ENCODE measurements at regions not wholly inside any gene's neighbourhood (a gene's known extent, or its start where the extent isn't known, plus 50 kb on each side); places are given as distances from the start of the nearest gene placed in this dataset.

DNA sequence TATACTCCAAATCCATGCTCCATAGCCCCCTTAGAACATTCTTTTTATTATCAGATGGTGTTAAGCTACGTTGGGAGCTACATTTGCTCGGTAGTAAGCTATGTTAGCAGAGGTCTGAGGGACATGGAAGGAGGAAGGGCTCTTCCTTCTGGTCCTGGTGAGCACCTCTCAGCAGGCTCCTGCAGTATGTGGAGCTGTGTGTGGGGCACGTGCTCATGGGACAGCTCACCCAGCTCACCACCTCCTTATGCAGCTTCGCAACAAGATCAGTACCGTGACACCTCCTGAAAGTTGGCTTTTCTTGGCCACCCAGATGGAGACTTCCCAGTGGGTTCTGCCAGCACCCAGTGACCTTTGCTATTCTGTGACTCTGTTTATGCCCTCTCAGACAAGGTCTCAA is 400.5 kb upstream of the SLC10A2 start:
- TF ChIP-seq EZH2phosphoT487 (IDR thresholded peaks at IDR 0.05; ENCODE audit: borderline replicate concordance) (no peak), POLR2AphosphoS5 (IDR thresholded peaks at IDR 0.05; ENCODE audit: low read depth, low read length) (no peak), EZH2 (IDR thresholded peaks at IDR 0.05) (no peak), CEBPB (IDR thresholded peaks at IDR 0.05; ENCODE audit: low read depth) (no peak), SP1 (IDR thresholded peaks at IDR 0.05; ENCODE audit: low read depth) (no peak), POLR2A (IDR thresholded peaks at IDR 0.05; ENCODE audit: borderline replicate concordance, extremely low read depth, insufficient read depth, insufficient read length) (no peak), TCF7L2 (IDR thresholded peaks at IDR 0.05; ENCODE audit: borderline replicate concordance, extremely low read depth, insufficient read depth, insufficient read length) (no peak)
- TF ChIP-seq, protein P1, sequence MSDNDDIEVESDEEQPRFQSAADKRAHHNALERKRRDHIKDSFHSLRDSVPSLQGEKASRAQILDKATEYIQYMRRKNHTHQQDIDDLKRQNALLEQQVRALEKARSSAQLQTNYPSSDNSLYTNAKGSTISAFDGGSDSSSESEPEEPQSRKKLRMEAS (IDR thresholded peaks at IDR 0.05) = no peak
- TF ChIP-seq, protein P2, sequence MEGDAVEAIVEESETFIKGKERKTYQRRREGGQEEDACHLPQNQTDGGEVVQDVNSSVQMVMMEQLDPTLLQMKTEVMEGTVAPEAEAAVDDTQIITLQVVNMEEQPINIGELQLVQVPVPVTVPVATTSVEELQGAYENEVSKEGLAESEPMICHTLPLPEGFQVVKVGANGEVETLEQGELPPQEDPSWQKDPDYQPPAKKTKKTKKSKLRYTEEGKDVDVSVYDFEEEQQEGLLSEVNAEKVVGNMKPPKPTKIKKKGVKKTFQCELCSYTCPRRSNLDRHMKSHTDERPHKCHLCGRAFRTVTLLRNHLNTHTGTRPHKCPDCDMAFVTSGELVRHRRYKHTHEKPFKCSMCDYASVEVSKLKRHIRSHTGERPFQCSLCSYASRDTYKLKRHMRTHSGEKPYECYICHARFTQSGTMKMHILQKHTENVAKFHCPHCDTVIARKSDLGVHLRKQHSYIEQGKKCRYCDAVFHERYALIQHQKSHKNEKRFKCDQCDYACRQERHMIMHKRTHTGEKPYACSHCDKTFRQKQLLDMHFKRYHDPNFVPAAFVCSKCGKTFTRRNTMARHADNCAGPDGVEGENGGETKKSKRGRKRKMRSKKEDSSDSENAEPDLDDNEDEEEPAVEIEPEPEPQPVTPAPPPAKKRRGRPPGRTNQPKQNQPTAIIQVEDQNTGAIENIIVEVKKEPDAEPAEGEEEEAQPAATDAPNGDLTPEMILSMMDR (IDR thresholded peaks at IDR 0.05 in 2 of 3, conservative IDR thresholded peaks at IDR 0.05 in 1 of 3; ENCODE audit: borderline replicate concordance in 1 of 3, insufficient read depth in 1 of 3, low read depth in 2 of 3, low read length in 2 of 3) = no peak
- TF ChIP-seq, protein P3, sequence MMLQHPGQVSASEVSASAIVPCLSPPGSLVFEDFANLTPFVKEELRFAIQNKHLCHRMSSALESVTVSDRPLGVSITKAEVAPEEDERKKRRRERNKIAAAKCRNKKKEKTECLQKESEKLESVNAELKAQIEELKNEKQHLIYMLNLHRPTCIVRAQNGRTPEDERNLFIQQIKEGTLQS (IDR thresholded peaks at IDR 0.05) = no peak

Data from HCT116 (cell line).